H9 (cell line): ENCODE measurements at regions not wholly inside any gene's neighbourhood (a gene's known extent, or its start where the extent isn't known, plus 50 kb on each side); places are given as distances from the start of the nearest gene placed in this dataset.

ENCODE experiments used
- DNase-seq: peaks from one replicate; pipeline ENCODE4 v3.0.0-alpha.2; 2017
- H2AFZ ChIP-seq: one replicate; pipeline ENCODE4 v1.6.1; 2013; ENCODE audit warnings: mild to moderate bottlenecking, low read length, control low read depth, moderate library complexity
- H2AK5ac ChIP-seq: 2 replicates; pipeline ENCODE4 v1.6.1; 2013; ENCODE audit warnings: low read length, control low read depth, mixed read lengths; ENCODE audit not compliant: insufficient read length
- H2BK120ac ChIP-seq: one replicate; pipeline ENCODE4 v1.6.1; 2013; ENCODE audit warnings: low read depth, mild to moderate bottlenecking, low read length, control low read depth, inconsistent platforms; ENCODE audit not compliant: poor library complexity, severe bottlenecking
- H2BK12ac ChIP-seq: 2 replicates; pipeline ENCODE4 v1.6.1; 2013; ENCODE audit warnings: low read length, control low read depth, mixed read lengths, low read depth; ENCODE audit not compliant: insufficient read length
- H2BK15ac ChIP-seq: 2 replicates; pipeline ENCODE4 v1.6.1; 2013; ENCODE audit warnings: low read depth, low read length, control low read depth
- H2BK20ac ChIP-seq: one replicate; pipeline ENCODE4 v1.6.1; 2013; ENCODE audit warnings: low read depth, mild to moderate bottlenecking, low read length, control low read depth, inconsistent platforms; ENCODE audit not compliant: poor library complexity, severe bottlenecking
- H2BK5ac ChIP-seq: 2 replicates; pipeline ENCODE4 v1.6.1; 2013; ENCODE audit warnings: low read length, control low read depth, mixed read lengths; ENCODE audit not compliant: insufficient read length
- H3K14ac ChIP-seq: 2 replicates; pipeline ENCODE4 v1.6.1; 2013; ENCODE audit warnings: low read length, control low read depth; ENCODE audit not compliant: insufficient read depth
- H3K18ac ChIP-seq: 2 replicates; pipeline ENCODE4 v1.6.1; 2013; ENCODE audit warnings: low read depth, mild to moderate bottlenecking, mixed read lengths, low read length, control low read depth; ENCODE audit not compliant: insufficient read length
- H3K23ac ChIP-seq: 2 replicates; pipeline ENCODE4 v1.6.1; 2013; ENCODE audit warnings: low read length, control low read depth, mixed read lengths, low read depth; ENCODE audit not compliant: insufficient read length
- H3K23me2 ChIP-seq: 2 replicates; pipeline ENCODE4 v1.6.1; 2013; ENCODE audit warnings: low read depth, mild to moderate bottlenecking, mixed read lengths, low read length, control low read depth; ENCODE audit not compliant: insufficient read length, poor library complexity, severe bottlenecking
- H3K27ac ChIP-seq: 2 replicates; pipeline ENCODE4 v1.5.1; 2013; ENCODE audit warnings: low read length, control low read depth, mixed read lengths, low read depth; ENCODE audit not compliant: insufficient read length
- H3K27me3 ChIP-seq: 2 replicates; pipeline ENCODE4 v1.6.1; 2013; ENCODE audit warnings: low read length, control low read depth, inconsistent platforms; ENCODE audit not compliant: insufficient read depth
- H3K4ac ChIP-seq: 2 replicates; pipeline ENCODE4 v1.6.1; 2013; ENCODE audit warnings: low read depth, mild to moderate bottlenecking, control low read depth, inconsistent platforms, low read length, moderate library complexity
- H3K4me1 ChIP-seq: 2 replicates; pipeline ENCODE4 v1.6.1; 2013; ENCODE audit warnings: low read length, control low read depth, inconsistent platforms; ENCODE audit not compliant: insufficient read depth
- H3K4me2 ChIP-seq: 2 replicates; pipeline ENCODE4 v1.6.1; 2013; ENCODE audit warnings: low read length, control low read depth, mixed read lengths; ENCODE audit not compliant: insufficient read length, insufficient read depth
- H3K56ac ChIP-seq: 2 replicates; pipeline ENCODE4 v1.6.1; 2013; ENCODE audit warnings: low read depth, mild to moderate bottlenecking, mixed read lengths, low read length, control low read depth; ENCODE audit not compliant: insufficient read length
- H3K79me1 ChIP-seq: 2 replicates; pipeline ENCODE4 v1.6.1; 2013; ENCODE audit warnings: low read depth, mild to moderate bottlenecking, moderate library complexity, low read length, control low read depth, inconsistent platforms; ENCODE audit not compliant: insufficient read depth, poor library complexity, severe bottlenecking
- H3K79me2 ChIP-seq: 2 replicates; pipeline ENCODE4 v1.6.1; 2013; ENCODE audit warnings: low read length, control low read depth, inconsistent platforms; ENCODE audit not compliant: insufficient read depth
- H3K9ac ChIP-seq: 2 replicates; pipeline ENCODE4 v1.6.1; 2013; ENCODE audit warnings: low read length, control low read depth, mixed read lengths; ENCODE audit not compliant: insufficient read length; ENCODE audit errors: extremely low read depth
- H3K9me3 ChIP-seq: one replicate; pipeline ENCODE4 v1.6.1; 2013; ENCODE audit warnings: low read depth, low read length, inconsistent platforms; ENCODE audit not compliant: control insufficient read depth
- H3T11ph ChIP-seq: one replicate; pipeline ENCODE4 v1.6.1; 2013; ENCODE audit warnings: mild to moderate bottlenecking, low read length, control low read depth, inconsistent platforms
- H4K20me1 ChIP-seq: one replicate; pipeline ENCODE4 v1.6.1; 2013; ENCODE audit not compliant: control insufficient read depth, insufficient read length, insufficient read depth
- H4K5ac ChIP-seq: 2 replicates; pipeline ENCODE4 v1.6.1; 2013; ENCODE audit warnings: low read depth, mild to moderate bottlenecking, mixed read lengths, low read length, control low read depth; ENCODE audit not compliant: insufficient read length
- H4K8ac ChIP-seq: replicated peaks from 2 replicates; pipeline ENCODE4 v1.6.1; 2013; ENCODE audit warnings: low read length, control low read depth, mixed read lengths, low read depth; ENCODE audit not compliant: insufficient read length
- H4K91ac ChIP-seq: 2 replicates; pipeline ENCODE4 v1.6.1; 2013; ENCODE audit warnings: low read depth, mild to moderate bottlenecking, moderate library complexity, mixed read lengths, low read length, control low read depth; ENCODE audit not compliant: insufficient read length
- H3K27ac Mint-ChIP-seq, 3 experiments: 2 replicates in 2 of 3; 3 replicates in 1 of 3; pipeline ENCODE4 v1.8.0; 2020 to 2021; ENCODE audit warnings: mixed read lengths in 3 of 3, mild to moderate bottlenecking in 1 of 3, moderate library complexity in 1 of 3
- H3K27me3 Mint-ChIP-seq: 2 replicates; pipeline ENCODE4 v1.8.0; 2021; ENCODE audit warnings: low read depth, mild to moderate bottlenecking, moderate library complexity, mixed read lengths
- H3K36me3 Mint-ChIP-seq, 3 experiments: 2 replicates in 2 of 3; 3 replicates in 1 of 3; pipeline ENCODE4 v1.8.0; 2020 to 2021; ENCODE audit warnings: low read depth in 3 of 3, mixed read lengths in 3 of 3; ENCODE audit not compliant: insufficient read depth in 1 of 3
- H3K4me1 Mint-ChIP-seq, 2 experiments: 2 replicates each; pipeline ENCODE4 v1.8.0; 2020; ENCODE audit warnings: mixed read lengths in 2 of 2
- H3K4me3 Mint-ChIP-seq, 2 experiments: 2 replicates in 1 of 2; 3 replicates in 1 of 2; pipeline ENCODE4 v1.8.0; 2020 to 2021; ENCODE audit warnings: mild to moderate bottlenecking in 2 of 2, mixed read lengths in 2 of 2, moderate library complexity in 1 of 2
- H3K9me3 Mint-ChIP-seq, 2 experiments: 2 replicates in 1 of 2; 3 replicates in 1 of 2; pipeline ENCODE4 v1.8.0; 2020; ENCODE audit warnings: mild to moderate bottlenecking in 2 of 2, mixed read lengths in 2 of 2, moderate library complexity in 1 of 2
- CTCF ChIP-seq: fragments of 200-600 bp; sonication (generic); conservative IDR thresholded peaks from 3 replicates; pipeline ENCODE4 v1.8.0; 2021; ENCODE audit warnings: antibody characterized with exemption, mild to moderate bottlenecking
- WGBS: extraction: QIAGEN DNeasy Blood & Tissue Kit; methylation state at CpG from one replicate; pipeline ENCODE4 v1.1.7; 2013; ENCODE audit warnings: missing lambda C conversion rate, low lambda C conversion rate, mixed read lengths; ENCODE audit not compliant: insufficient read length; ENCODE audit errors: extremely low coverage; 5-methylcytosine and 5-hydroxymethylcytosine counted together

- WGBS = no CpG with 5 or more reads among the region's 4 CpGs
- Histone ChIP-seq H2BK15ac (no peak overlapping the region), H3K27me3 (no peaks in the 10 kb centered on the region), H2BK12ac (no peak overlapping the region), H3K23me2 (no peaks in the 10 kb centered on the region), H3K9me3 (no peaks in the 10 kb centered on the region), H3K27ac (no peak overlapping the region), H2BK5ac (no peak overlapping the region), H4K20me1 (no peaks in the 10 kb centered on the region), H3K79me2 (no peaks in the 10 kb centered on the region), H3K4me2 (no peak overlapping the region), H4K91ac (no peak overlapping the region), H3K56ac (no peak overlapping the region), H3K4me1 (no peaks in the 10 kb centered on the region), H3K18ac (no peak overlapping the region), H4K8ac (no peak overlapping the region), H3K79me1 (no peaks in the 10 kb centered on the region), H2BK20ac (no peak overlapping the region), H2AK5ac (no peak overlapping the region), H3K23ac (no peak overlapping the region), H4K5ac (no peak overlapping the region), H2AFZ (no peak overlapping the region), H3K14ac (no peak overlapping the region), H3K4ac (no peak overlapping the region), H3T11ph (no peak overlapping the region), H2BK120ac (no peak overlapping the region), H3K9ac (no peak overlapping the region)
- no peak for TF ChIP-seq CTCF
- DNase-seq = no peak
- Mint-ChIP-seq H3K36me3 (no peaks in the 10 kb centered on the region), H3K9me3 (peaks cover 2 to 3% of the 10 kb centered on the region in 2 experiments; a peak in 3 of 5 replicates), H3K4me1 (peaks cover 0 to 4% of the 10 kb centered on the region in 2 experiments; a peak in 1 of 4 replicates), H3K27me3 (peaks cover 17% of the 10 kb centered on the region), H3K4me3 (no peak overlapping the region), H3K27ac (no peak overlapping the region)
These were observed 98.5 kb upstream of the GPC1 start for GRCh38 chr2:240336820-240337427.
